CD4-positive, alpha-beta T cell (primary cell): ENCODE measurements at regions not wholly inside any gene's neighbourhood (a gene's known extent, or its start where the extent isn't known, plus 50 kb on each side); places are given as distances from the start of the nearest gene placed in this dataset.

ENCODE experiments used
- ATAC-seq: fragments of 200-7000 bp; cut with Tn5 transposase; one replicate; pipeline ENCODE4 v1.10.0; 2022; ENCODE audit warnings: mild to moderate bottlenecking; ENCODE audit not compliant: poor library complexity
- CTCF ChIA-PET: fragments of 350-600 bp; sonication (Branson Sonifier 250); formaldehyde crosslinking; loops from one replicate; lab custom pipeline; 2021; ENCODE audit warnings: antibody characterized with exemption, inconsistent platforms; lab: Charles Lee
- POLR2A ChIA-PET: fragments of 350-600 bp; sonication (Branson Sonifier 250); formaldehyde crosslinking; loops from one replicate; lab custom pipeline; 2021; ENCODE audit warnings: antibody characterized with exemption, inconsistent platforms; lab: Charles Lee
- DNase-seq, 14 experiments: peaks; one replicate each; pipeline ENCODE4 v3.0.0-alpha.2; 2013 to 2020; ENCODE audit warnings: mixed read lengths in 2 of 14
- H3K27ac ChIP-seq, 2 donors: one replicate each; pipeline versions ENCODE4 v1.5.1 to v1.7.0; 2013; ENCODE audit warnings: low read length in 2 of 2, low read depth in 1 of 2, mild to moderate bottlenecking in 1 of 2
- H3K27me3 ChIP-seq, 2 experiments: 1 replicate in 1 of 2; 2 replicates in 1 of 2; pipeline versions ENCODE4 v1.6.1 to v1.7.0; 2013; ENCODE audit warnings: low read length in 2 of 2, control low read depth in 1 of 2, mild to moderate bottlenecking in 1 of 2, moderate library complexity in 1 of 2; ENCODE audit not compliant: insufficient read depth in 2 of 2, control insufficient read depth in 1 of 2
- H3K36me3 ChIP-seq: one replicate; pipeline ENCODE4 v1.6.1; 2013; ENCODE audit warnings: low read length, control low read depth; ENCODE audit not compliant: insufficient read depth
- H3K4me1 ChIP-seq: one replicate; pipeline ENCODE4 v1.6.1; 2013; ENCODE audit warnings: low read length, control low read depth; ENCODE audit not compliant: insufficient read depth
- H3K4me3 ChIP-seq: one replicate; pipeline ENCODE4 v1.5.1; 2013; ENCODE audit warnings: mild to moderate bottlenecking, low read length, moderate library complexity
- H3K9me3 ChIP-seq, 2 experiments: 1 replicate in 1 of 2; 2 replicates in 1 of 2; pipeline versions ENCODE4 v1.6.1 to v1.7.0; 2013; ENCODE audit warnings: low read length in 2 of 2, mild to moderate bottlenecking in 2 of 2, control low read depth in 1 of 2, moderate library complexity in 1 of 2; ENCODE audit not compliant: control insufficient read depth in 1 of 2, insufficient read depth in 1 of 2
- H3K27ac Mint-ChIP-seq: one replicate; pipeline ENCODE4 v1.8.0; 2020; ENCODE audit warnings: mixed read lengths
- H3K27me3 Mint-ChIP-seq: one replicate; pipeline ENCODE4 v1.8.0; 2021; ENCODE audit warnings: mixed read lengths
- H3K36me3 Mint-ChIP-seq: one replicate; pipeline ENCODE4 v1.8.0; 2021; ENCODE audit warnings: low read depth, mixed read lengths
- H3K4me1 Mint-ChIP-seq: one replicate; pipeline ENCODE4 v1.8.0; 2021; ENCODE audit warnings: low read depth, mixed read lengths
- H3K4me3 Mint-ChIP-seq: one replicate; pipeline ENCODE4 v1.8.0; 2020; ENCODE audit warnings: mild to moderate bottlenecking, mixed read lengths
- H3K9me3 Mint-ChIP-seq: one replicate; pipeline ENCODE4 v1.8.0; 2020; ENCODE audit warnings: mixed read lengths
- CTCF ChIP-seq: fragments of 200-600 bp; IDR thresholded peaks from one replicate; pipeline ENCODE4 v1.8.0; 2022; ENCODE audit warnings: antibody characterized with exemption, mild to moderate bottlenecking
- intact Hi-C, 2 experiments: fragments of 100-400 bp; cut with DNase I in 1 of 2; cut with micrococcal nuclease in 1 of 2; formaldehyde crosslinking; loops; one replicate each; pipeline versions ENCODE4 v1.15.1 to v1.9.0; 2023 to 2025; cut with DNase I, micrococcal nuclease

DNA sequence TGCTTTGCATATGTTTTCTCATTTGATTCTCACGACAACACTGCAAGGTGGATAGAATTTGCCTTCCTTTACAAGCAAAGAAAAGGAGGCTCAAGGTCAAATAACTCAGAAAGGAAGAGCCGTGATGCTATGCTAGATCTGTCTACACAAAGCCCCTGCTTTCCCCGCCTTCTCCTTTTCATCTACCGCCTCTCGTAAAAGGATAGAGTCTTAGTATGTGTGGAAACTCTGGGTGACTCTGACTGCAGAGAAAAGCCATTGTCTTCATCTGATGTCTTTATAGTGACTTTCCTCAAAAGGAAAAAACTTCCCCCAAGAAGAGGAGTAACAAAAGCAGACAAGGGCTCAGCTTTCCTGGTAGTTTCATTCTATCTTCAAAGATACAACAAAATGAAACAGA is 292.7 kb downstream of the ACTR3B start:
- Mint-ChIP-seq H3K4me1 (no peaks in the 10 kb centered on the region), H3K36me3 (no peaks in the 10 kb centered on the region), H3K27me3 (no peaks in the 10 kb centered on the region), H3K4me3 (no peak overlapping the region), H3K9me3 (peaks cover under 1% of the 10 kb centered on the region), H3K27ac (no peak overlapping the region)
- ATAC-seq = no peak
- peaks cover 0 to 9% of the 10 kb centered on the region in 2 experiments for H3K9me3 ChIP-seq
- H3K27ac ChIP-seq = no peak overlapping the region
- POLR2A ChIA-PET = no interaction called here
- CTCF ChIA-PET = no interaction called here
- no peaks in the 10 kb centered on the region for H3K4me1 ChIP-seq
- intact Hi-C loops = no loop called here
- no peak for DNase-seq
- TF ChIP-seq CTCF = no peak
- no peaks in the 10 kb centered on the region for H3K36me3 ChIP-seq
- peaks cover 0 to 5% of the 10 kb centered on the region in 2 experiments for H3K27me3 ChIP-seq
- H3K4me3 ChIP-seq = no peak overlapping the region

GRCh38 chr7:153061910-153062528 is 302.5 kb downstream of the ACTR3B start:
- Mint-ChIP-seq H3K27me3 (no peaks in the 10 kb centered on the region), H3K9me3 (peaks cover 15% of the 10 kb centered on the region), H3K4me3 (no peak overlapping the region), H3K36me3 (no peaks in the 10 kb centered on the region), H3K4me1 (no peaks in the 10 kb centered on the region), H3K27ac (no peak overlapping the region)
- H3K27me3 ChIP-seq = no peaks in the 10 kb centered on the region
- no peaks in the 10 kb centered on the region for H3K9me3 ChIP-seq
- no peak for TF ChIP-seq CTCF
- no peaks in the 10 kb centered on the region for H3K4me1 ChIP-seq
- intact Hi-C loops = no loop called here
- no peak for ATAC-seq
- no peak overlapping the region for H3K4me3 ChIP-seq
- no peaks in the 10 kb centered on the region for H3K36me3 ChIP-seq
- no peak for DNase-seq
- H3K27ac ChIP-seq = no peak overlapping the region
- CTCF ChIA-PET = no interaction called here
- POLR2A ChIA-PET = no interaction called here

- H3K4me3 ChIP-seq = no peak overlapping the region
- ChIA-PET POLR2A (no interaction called here), CTCF (no interaction called here)
- no peak for ATAC-seq
- H3K9me3 Mint-ChIP-seq = peaks cover 5% of the 10 kb centered on the region
- H3K36me3 Mint-ChIP-seq = no peaks in the 10 kb centered on the region
- no peaks in the 10 kb centered on the region for H3K4me1 Mint-ChIP-seq
- no peak overlapping the region for H3K27ac ChIP-seq
- intact Hi-C loops = no loop called here
- H3K27me3 ChIP-seq = no peaks in the 10 kb centered on the region
- H3K4me1 ChIP-seq = no peaks in the 10 kb centered on the region
- no peak for TF ChIP-seq CTCF
- no peak for DNase-seq
- H3K9me3 ChIP-seq = no peaks in the 10 kb centered on the region
- H3K4me3 Mint-ChIP-seq = no peak overlapping the region
- no peaks in the 10 kb centered on the region for H3K27me3 Mint-ChIP-seq
- no peaks in the 10 kb centered on the region for H3K36me3 ChIP-seq
- H3K27ac Mint-ChIP-seq = no peak overlapping the region
Measured at GRCh38 chr7:153065051-153065450, 305.5 kb downstream of the ACTR3B start.
